GM12878 (cell line): ENCODE measurements at regions not wholly inside any gene's neighbourhood (a gene's known extent, or its start where the extent isn't known, plus 50 kb on each side); places are given as distances from the start of the nearest gene placed in this dataset.

Experiments
- CTCF ChIP-seq, 3 experiments: IDR thresholded peaks in 2 of 3; conservative IDR thresholded peaks in 1 of 3; 2 replicates each; pipeline ENCODE4 v1.5.1; 2011; ENCODE audit warnings: low read depth in 3 of 3, low read length in 3 of 3, mild to moderate bottlenecking in 3 of 3, control low read depth in 2 of 3, moderate library complexity in 2 of 3, inconsistent platforms in 1 of 3, mixed read lengths in 1 of 3; ENCODE audit not compliant: control insufficient read depth in 2 of 3, insufficient read depth in 1 of 3; ENCODE audit errors: extremely low read depth in 1 of 3
- HCFC1 ChIP-seq: fragments of 150-350 bp; IDR thresholded peaks from 2 replicates; pipeline ENCODE4 v1.6.1; 2014; ENCODE audit warnings: low read length
- MXI1 ChIP-seq: fragments of 150-350 bp; IDR thresholded peaks from 2 replicates; pipeline ENCODE4 v1.6.1; 2011; ENCODE audit warnings: low read depth, mild to moderate bottlenecking, inconsistent platforms, low read length, improper control_type of control experiment
- ZNF384 ChIP-seq: IDR thresholded peaks from 2 replicates; pipeline ENCODE4 v1.6.1; 2012; ENCODE audit warnings: low read depth, mild to moderate bottlenecking, low read length, improper control_type of control experiment, borderline replicate concordance

GRCh38 chr6:164258421-164258820, 843.9 kb downstream of the QKI start:
- TF ChIP-seq CTCF (IDR thresholded peaks at IDR 0.05 in 2 of 3, conservative IDR thresholded peaks at IDR 0.05 in 1 of 3; ENCODE audit: control insufficient read depth in 2 of 3, extremely low read depth in 1 of 3, insufficient read depth in 1 of 3, low read depth in 3 of 3, low read length in 3 of 3) (no peak), HCFC1 (no peak), MXI1 (no peak), ZNF384 (no peak)
